NCI-H82 treated with DMSO at 0.1 percent for 48 hours (cell line): ENCODE measurements at regions not wholly inside any gene's neighbourhood (a gene's known extent, or its start where the extent isn't known, plus 50 kb on each side); places are given as distances from the start of the nearest gene placed in this dataset.

Source experiments
- DNase-seq: peaks from one replicate; lab custom pipeline; 2025; ENCODE audit not compliant: unreplicated experiment; lab: John Stamatoyannopoulos, UW

DNA sequence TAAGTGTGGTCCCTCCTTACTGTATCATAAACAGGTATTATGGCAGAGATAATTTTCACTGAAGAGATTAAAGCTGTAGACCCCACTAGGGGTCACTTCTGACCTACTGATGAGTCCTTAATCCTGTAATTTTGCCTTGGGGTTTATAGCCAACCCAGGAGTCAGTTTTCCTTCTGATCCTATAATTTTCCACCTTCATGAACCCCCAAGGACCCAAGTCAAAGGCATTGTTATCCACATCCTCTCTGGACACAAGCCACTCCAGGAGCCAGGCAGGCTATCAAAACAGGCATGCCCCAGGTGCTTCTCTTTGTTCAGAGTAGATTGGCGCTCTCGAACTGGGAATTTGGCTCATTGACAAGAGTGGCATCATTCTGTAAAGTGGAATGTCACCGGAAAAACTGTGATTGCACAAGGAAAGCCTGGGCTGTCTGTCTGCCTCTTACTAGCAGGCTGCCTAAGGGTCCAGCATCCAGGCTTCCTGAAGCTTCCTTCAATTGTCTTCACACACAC, 1523.2 kb upstream of the FLRT2 start:
- no peak for DNase-seq

DNA sequence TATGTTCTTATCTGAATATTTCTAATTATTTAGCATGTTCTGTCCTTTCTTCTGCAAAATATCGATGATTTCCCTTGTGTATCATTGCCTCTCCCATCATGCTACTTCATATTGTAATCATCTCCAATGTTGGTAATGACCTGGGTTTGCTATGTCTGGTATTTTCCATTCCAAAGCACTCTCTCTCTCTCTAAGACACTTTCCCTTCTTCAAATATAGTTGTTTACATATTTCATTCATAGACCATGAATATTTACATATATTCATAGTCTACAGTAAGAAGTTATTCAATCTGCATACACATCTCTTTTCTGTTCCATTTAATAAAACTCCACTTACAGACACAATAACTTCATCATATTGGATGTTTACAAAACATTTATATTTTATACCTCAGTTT, 1516.5 kb upstream of the FLRT2 start:
- no peak for DNase-seq

DNA sequence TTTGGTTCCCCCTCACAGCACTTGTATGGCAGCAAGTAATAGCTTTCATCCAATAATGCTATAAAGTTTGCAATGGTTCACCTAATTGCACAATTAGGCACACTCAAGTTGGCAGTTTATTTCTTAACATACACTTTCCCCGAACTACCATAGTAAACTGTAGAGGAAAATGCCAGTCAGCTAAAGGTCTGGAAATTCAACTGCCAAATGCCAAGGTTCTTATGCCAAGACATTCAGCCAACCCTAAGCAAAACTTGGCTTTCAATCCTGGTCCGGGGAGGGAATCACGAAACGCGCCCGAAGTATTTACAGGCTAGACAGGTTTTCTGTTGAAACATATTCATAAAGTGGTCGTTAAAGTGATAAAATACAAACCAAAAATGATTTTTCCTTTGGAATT, 1512.4 kb upstream of the FLRT2 start:
- DNase-seq: no peak

DNA sequence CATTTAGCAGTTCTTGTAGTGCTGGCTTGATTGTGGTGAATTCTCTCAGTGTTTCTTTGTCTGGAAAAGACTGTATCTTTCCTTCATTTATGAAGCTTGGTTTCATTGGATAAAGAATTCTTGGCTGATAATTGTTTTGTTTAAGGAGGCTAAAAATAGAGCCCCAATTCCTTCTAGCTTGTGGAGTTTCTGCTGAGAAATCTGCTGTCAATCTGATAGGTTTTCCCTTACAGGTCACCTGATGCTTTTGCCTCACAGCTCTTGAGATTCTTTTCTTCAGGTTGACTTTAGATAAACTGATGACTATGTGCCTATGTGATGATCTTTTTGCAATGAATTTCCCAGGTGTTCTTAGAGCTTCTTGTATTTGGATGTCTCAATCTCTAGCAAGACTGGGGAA, 1508.5 kb upstream of the FLRT2 start:
- no peak for DNase-seq

DNA sequence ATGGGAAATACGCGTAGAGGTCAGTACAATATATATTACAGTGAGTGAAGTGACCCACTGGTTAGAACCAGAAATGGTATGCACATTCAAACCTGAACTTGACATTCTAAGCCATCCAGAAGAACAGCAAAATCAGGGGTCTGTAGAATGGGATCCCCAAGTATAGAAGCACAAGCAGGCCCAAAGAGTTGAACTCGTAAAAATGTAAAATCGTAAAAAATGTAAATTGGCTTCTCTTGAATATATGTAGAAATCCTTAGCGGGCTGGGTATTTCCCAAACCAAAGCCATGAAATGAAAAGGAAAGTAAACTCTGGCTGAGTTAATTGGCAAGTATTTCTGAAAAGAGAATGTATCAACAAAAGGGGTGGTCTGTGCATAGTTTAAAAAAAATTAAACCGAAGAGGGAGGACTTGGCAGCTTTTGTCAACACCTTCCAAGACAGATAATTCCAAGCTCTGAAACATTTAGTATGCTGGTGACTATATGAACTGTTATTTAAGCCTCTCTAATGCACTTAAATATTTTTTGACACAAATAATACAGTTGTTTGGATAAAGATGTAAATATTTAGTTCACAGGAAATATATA, 1505.6 kb upstream of the FLRT2 start:
- DNase-seq: no peak

DNA sequence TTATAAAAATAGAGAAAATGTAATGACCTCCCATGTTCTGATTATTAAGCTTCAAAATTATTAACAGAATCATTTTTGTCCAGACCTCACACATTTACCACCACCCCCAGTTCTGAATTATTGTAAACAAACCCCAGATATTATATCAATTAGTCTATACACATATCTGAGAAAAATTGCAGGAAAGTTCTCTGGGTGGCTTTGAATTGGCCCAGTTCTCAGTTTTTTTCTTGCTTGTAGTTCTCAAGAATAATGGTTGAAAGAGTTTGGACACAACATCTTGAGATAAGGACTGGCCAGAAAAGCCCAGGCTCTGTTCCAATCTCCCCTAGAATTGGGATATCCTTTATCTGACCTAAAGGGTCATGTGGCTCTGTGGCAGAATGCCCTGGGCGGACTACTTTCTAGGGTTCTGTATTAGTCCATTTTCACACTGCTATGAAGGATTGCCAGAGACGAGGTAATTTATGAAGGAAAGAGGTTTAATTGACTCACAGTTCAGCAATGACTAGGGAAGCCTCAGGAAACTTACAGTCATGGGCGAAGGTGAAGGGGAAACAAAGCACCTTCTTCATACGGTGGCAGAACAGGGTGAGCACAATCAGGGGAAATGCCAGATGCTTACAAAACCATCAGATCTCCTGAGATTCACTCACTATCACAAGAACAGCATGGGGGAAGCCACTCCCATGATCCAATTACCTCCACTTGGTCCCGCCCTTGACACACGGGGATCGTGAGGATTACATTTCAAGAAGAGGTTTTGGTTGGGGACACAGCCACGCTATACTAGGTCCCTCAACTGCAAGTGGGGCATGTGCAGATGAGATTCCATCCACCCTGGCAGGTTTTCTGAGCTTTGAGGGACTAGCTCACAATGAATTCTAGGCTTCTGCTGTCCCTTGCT, 1504.6 kb upstream of the FLRT2 start:
- DNase-seq: no peak

DNA sequence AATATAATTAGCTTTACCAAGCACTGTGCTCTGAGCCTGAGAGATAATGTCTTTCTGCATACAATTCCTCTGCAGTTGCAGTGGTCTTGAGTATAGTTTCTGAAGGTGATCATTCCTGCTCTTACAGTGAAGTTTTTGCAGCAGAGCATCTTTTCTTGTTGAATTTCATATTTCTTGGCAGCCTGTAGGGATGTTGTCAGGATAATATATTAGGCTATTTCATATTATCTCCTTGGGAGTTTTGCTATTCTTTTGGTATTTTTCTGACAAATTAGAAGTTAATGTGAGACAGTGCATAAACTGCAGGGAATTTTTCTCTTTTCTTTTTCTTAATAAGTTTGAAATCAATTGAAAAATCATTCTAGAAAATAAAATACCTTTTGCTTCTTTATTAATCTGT, 1502.6 kb upstream of the FLRT2 start:
- DNase-seq: no peak

DNA sequence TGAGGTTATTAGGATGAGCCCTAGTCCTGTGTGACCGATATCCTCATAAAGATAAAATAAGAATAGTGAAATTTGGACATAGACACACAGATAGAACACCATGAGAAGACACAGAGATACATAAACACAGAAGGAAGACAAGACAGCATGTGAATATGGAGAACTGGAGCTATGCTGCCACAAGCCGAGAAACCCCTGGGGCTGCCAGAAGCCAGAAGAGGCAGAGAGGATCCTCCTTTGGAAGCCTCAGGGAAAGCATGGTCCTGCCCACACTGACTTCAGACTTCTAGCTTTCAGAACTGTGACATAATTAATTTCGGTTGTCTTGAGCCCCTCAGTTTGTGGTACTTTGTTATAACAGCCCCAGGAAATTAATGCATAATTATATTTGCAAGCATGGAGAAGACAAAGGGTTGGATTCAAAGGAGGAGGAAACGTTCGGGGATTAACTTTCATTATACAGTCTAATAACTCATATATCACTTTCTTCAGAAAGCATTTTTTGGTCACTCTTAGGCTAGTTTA, 1501.8 kb upstream of the FLRT2 start:
- DNase-seq: no peak

DNA sequence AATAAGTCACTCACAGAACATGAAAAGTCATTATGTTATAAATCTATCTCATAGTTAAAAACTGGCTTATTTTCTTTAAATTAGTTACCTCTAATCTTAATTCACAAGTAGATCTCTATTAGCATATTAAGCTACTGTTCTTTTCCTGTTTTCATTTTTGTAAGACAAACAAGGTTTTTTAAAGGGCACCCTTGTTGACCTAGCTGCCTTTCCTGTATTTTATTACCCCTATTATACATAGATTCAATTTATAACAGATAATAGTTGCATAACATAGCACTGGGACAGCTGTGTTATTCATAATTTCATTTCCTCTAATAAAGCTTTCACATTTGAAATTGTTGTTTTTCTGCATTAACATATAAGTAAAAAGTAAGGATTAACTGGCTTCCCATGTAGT, 1500.7 kb upstream of the FLRT2 start:
- no peak for DNase-seq

DNA sequence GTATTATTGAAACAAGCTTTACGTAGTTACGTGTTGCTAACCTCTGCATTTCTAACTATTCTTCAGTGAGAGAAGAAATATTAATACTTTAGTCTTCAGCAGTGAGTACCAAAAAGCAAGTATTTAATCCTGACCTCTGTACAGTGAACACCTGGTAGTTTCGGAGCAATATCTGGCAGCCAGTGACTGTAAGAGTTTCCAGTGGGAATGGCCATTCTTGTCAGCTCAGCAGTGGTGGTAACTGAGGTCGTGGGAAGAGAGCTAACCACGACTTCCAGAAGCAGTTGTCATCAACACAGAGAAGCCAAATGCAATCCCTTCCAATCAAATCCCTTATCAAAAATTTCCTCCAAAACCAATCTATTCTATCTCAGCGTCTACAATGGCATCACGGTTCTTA, 1500.2 kb upstream of the FLRT2 start:
- DNase-seq: no peak

DNA sequence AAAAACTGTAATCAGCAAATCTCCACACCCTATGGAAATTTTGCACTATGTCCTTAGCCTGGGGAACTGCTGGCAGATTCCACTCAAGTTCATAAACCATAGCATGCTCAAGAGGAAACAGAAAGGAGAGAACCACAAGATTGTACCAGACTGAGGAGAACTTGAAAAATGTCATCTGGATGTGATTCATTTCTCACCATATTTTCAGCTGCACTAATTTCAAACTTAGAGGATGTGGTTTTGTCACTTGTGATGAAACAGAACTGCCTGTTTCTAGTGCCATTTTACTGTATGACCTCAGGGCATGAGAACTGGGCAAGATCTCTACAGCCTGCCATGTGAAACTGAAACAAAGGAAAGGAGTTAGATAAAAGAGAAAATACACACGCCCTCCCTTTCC, 1493.1 kb upstream of the FLRT2 start:
- no peak for DNase-seq

DNA sequence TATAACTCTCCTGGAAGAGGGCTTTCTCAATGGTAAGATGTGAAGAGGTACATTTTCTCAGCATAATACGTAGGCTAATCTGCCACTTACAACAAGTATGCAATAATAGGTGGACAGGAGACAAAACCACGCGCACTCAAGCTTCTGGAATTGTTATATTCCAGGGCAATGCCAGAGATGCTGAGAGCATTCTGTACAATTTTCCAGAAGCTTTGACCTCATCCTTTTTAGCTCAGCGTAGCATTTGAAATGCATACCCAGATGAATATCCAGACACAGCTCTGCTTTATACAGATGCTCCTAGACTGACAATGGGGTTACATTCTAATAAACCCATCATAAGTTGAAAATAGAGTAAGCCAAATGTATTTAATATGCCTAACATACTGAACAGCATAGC, 1492.4 kb upstream of the FLRT2 start:
- no peak for DNase-seq

DNA sequence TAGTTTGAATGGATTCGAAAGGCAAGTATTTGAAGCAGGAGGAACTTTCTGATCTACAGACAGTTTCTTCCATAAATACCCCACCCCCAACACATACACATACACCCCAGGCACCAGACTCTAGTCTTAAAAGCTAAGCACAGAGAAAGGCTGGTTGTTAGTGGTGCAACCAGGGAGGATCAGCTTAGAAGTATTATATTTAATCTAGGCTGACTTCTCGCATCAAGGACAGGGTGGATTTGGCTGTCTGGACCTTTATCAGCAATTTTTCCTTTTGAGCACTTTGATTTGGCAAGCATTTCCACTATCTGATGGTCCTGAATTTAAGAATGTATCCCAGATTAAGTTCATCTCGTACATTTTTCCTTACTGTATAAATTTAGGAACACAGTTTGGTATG, 1489.8 kb upstream of the FLRT2 start:
- no peak for DNase-seq

DNA sequence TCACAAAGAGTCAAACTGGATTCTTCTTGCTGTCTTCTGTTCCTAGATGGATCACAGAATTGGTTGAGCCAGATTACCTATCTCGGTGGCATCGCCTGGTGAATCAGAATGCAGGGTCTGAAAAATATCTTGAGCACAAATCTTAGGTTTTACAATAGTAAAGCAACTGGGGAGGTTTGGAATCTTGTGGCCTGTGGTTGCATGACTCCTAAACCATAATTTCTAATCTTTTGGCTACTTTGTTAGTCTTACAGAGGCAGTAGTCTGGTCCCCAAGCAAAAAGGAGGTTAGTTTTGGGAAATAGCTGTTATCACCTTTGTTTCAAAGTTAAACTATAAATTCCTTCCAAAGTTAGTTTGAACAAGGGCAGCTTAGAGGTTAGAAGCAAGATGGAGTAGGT, 1488.5 kb upstream of the FLRT2 start:
- no peak for DNase-seq

DNA sequence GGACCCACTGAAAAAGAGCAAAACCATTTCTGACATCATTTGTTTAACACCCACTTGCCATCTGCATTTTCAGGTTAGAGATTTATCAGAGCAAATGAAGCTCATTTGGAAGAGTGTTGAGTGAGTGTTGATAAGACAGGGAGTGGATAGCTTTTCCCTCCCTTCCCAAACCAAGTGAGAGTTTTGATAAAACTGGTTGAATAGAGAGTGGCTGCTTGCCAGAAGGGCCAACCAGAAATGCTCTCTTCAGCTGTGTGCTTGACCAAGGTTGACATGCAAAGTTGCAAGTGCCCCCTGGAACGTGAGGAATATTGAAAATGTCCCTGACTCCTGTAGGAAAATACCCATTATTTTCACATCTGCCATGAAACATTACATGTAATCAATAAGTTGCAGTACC, 1487.0 kb upstream of the FLRT2 start:
- no peak for DNase-seq

DNA sequence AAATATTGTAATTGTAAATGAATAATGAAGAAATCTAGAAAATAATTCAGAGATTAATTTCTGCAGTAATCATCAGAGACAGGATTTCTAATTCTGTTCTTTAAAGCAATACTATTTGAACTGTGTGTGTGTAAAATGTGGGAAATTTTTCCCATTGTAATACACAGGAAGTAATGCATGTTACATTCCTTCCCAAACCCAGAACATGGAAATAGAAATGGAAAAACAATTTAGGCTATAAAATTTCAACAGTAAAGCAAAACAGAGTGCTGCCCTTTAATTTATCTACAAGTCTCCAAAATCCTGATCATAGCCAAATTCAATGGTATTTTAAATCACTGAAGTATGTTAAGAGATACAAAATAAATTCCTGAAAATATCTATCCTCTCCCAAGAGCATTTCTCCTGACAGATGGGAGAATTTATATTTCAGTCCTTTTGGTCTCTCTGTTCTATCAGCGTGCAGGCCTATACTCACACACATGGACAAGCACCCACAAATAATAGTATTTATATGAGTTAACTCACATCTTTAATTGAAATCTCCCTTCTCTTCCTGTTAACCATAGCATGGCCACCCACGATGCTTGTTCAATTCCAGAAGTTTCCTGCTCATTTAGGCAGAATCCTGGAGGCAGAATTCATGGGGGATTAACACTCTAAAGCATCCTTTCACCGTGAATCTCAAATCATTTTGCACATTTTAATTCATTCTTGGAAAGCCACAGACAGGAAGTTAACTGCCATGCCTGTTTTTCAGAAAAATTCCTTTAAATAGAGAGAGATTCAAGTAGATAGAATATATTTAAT, 1465.4 kb upstream of the FLRT2 start:
- no peak for DNase-seq

DNA sequence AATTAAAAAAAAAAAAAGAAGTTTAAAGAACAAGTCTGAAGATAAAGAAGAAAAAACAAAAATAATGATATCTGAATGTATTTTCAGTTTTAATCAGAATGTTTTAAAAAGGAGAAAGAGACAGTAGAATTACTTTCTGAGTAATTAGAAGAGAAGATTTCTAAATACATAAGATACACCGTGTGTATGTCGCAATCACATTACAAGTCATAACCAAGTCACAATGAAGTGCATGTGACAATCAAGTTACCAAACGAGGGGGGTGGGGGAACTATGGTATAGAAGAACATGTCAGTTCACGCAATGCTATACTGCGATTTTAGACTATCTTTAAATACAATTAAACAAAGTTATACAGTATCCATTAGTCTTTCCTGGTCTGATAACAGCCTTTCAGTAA, 1464.1 kb upstream of the FLRT2 start:
- DNase-seq: no peak

DNA sequence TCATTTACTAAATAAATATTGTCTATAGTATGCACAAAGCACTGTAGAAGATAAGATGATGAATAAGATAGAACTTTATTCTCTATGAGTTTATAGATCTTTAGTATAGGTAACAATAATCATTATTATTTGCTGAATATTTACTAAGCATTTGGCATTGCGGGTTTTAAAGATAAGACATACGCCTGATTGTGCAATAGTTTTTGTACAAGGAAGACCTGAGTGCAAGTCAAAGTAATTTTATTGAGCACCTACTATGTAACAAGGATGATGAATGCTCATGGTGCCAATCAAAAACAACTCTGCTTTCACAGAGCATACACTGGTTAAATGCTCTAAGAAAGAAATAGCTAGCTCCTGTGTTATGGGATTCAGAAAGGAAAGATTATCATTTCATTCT, 1461.7 kb upstream of the FLRT2 start:
- DNase-seq: no peak

DNA sequence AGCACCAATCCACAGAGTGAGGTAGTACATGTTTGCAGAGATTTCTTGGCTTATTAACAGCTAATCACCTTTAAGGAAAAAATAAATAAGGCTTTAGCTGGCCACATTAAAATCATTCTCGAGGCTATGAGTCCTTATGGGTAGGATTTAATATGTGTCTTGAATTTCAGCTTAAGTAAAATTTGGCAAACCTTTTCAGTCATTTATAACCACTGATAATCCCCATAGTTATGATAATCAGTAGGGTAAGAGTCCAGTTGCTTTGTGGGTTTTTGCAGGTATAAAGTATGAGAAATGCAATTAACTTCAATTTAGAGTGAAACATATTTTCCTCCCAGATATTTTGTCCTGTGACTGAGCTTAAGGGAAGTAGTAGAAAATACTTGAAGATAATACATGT, 1458.9 kb upstream of the FLRT2 start:
- DNase-seq: no peak

DNA sequence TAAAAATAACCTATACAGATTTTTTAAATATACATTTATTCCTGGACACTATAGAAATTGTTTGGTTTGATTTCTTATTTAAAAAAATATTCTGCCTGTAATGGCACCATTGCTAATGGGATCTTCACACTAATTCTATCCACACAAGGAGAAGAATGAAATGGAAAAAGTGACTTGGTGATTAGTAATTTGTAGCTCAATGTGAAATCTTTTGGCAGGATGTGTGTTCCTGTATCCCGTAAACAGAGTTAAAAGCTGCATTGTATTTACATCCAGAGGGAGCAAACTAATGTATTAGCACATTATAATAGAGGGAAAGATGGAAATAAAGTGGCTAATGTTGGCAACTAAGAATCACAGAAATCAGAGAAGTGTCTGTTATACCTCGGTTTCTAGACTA, 1455.3 kb upstream of the FLRT2 start:
- no peak for DNase-seq

DNA sequence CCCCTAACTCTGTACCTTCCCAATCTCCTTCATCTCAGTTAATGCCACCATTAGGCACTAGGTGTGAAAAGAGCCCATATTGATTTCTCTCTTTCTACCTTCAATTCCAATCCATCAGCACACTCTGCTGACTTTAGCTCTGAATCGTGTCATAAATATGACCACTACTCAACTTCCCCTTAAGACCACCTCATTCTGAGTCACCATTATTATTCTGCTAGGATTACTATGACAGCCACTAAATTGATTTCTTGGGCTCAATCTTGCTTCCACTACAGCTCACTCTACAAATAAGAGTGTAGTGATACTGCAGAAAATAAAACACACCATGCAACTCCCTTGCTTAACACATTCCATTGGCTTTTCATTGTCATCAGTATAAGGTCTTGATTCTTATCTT, 1449.0 kb upstream of the FLRT2 start:
- DNase-seq: no peak
